LNCaP clone FGC (cell line): ENCODE measurements at regions not wholly inside any gene's neighbourhood (a gene's known extent, or its start where the extent isn't known, plus 50 kb on each side); places are given as distances from the start of the nearest gene placed in this dataset.

Source experiments
- DNase-seq: peaks from one replicate; pipeline ENCODE4 v3.0.0-alpha.2; 2011; ENCODE audit warnings: low read depth
- H3K4me3 ChIP-seq: 2 replicates; pipeline ENCODE4 v1.5.1; 2011; ENCODE audit warnings: mild to moderate bottlenecking, low read depth, low read length, control low read depth
- CTCF ChIP-seq: IDR thresholded peaks from 2 replicates; pipeline ENCODE4 v1.5.1; 2012; ENCODE audit warnings: mild to moderate bottlenecking; ENCODE audit not compliant: control insufficient read depth, insufficient read depth; ENCODE audit errors: extremely low read depth

GRCh38 chrX:10039821-10040793, 72.9 kb downstream of the CLDN34 start:
- no peak for TF ChIP-seq CTCF
- no peak for DNase-seq
- H3K4me3 ChIP-seq: no peak overlapping the region

GRCh38 chrX:10040961-10041360, 73.8 kb downstream of the CLDN34 start:
- DNase-seq: no peak
- no peak overlapping the region for H3K4me3 ChIP-seq
- no peak for TF ChIP-seq CTCF

GRCh38 chrX:10041383-10041782, 74.2 kb downstream of the CLDN34 start:
- no peak for TF ChIP-seq CTCF
- H3K4me3 ChIP-seq: no peak overlapping the region
- DNase-seq: no peak

- no peak for DNase-seq
- TF ChIP-seq CTCF: no peak
- H3K4me3 ChIP-seq: no peak overlapping the region
These were observed 74.9 kb downstream of the CLDN34 start for GRCh38 chrX:10042055-10042454.

GRCh38 chrX:10043386-10043785, 76.2 kb downstream of the CLDN34 start:
- H3K4me3 ChIP-seq: no peak overlapping the region
- DNase-seq: no peak
- no peak for TF ChIP-seq CTCF

- H3K4me3 ChIP-seq: no peak overlapping the region
- no peak for TF ChIP-seq CTCF
- DNase-seq: no peak
These were observed 76.9 kb downstream of the CLDN34 start for GRCh38 chrX:10044021-10044420.

- TF ChIP-seq CTCF: no peak
- DNase-seq: no peak
- H3K4me3 ChIP-seq: no peak overlapping the region
These were observed 78.3 kb downstream of the CLDN34 start for GRCh38 chrX:10045327-10046000.
